ENCODE measurements at regions not wholly inside any gene's neighbourhood (a gene's known extent, or its start where the extent isn't known, plus 50 kb on each side); places are given as distances from the start of the nearest gene placed in this dataset.

- Histone ChIP-seq H3K9me3 (no peaks in the 10 kb centered on the region), H3K36me3 (no peaks in the 10 kb centered on the region), H3K4me1 (peaks cover 2% of the 10 kb centered on the region; the same call in 1 of the 2 replicates), H3K4me3 (ENCODE audit: low read depth, low read length) (no peak overlapping the region), H3K27me3 (no peaks in the 10 kb centered on the region)
- TF ChIP-seq CTCF (IDR thresholded peaks at IDR 0.05; ENCODE audit: low read depth, low read length): no peak
- DNase-seq: no peak
These were observed 108.9 kb upstream of the SLC5A12 start for GRCh38 chr11:26830757-26831156.

- H3K4me3 ChIP-seq (ENCODE audit: low read depth, low read length): no peak overlapping the region
- no peaks in the 10 kb centered on the region for H3K27me3 ChIP-seq
- DNase-seq: no peak
- no peaks in the 10 kb centered on the region for H3K36me3 ChIP-seq
- no peaks in the 10 kb centered on the region for H3K9me3 ChIP-seq
- TF ChIP-seq CTCF (IDR thresholded peaks at IDR 0.05; ENCODE audit: low read depth, low read length): no peak
- peaks cover 2% of the 10 kb centered on the region; the same call in 1 of the 2 replicates for H3K4me1 ChIP-seq
These were observed 112.7 kb upstream of the SLC5A12 start for GRCh38 chr11:26834601-26835000.

GRCh38 chr11:26835611-26836010 is 113.8 kb upstream of the SLC5A12 start:
- H3K4me1 ChIP-seq: peaks cover 2% of the 10 kb centered on the region; the same call in 1 of the 2 replicates
- no peaks in the 10 kb centered on the region for H3K9me3 ChIP-seq
- no peak for TF ChIP-seq CTCF (IDR thresholded peaks at IDR 0.05; ENCODE audit: low read depth, low read length)
- DNase-seq: no peak
- H3K36me3 ChIP-seq: no peaks in the 10 kb centered on the region
- H3K27me3 ChIP-seq: no peaks in the 10 kb centered on the region
- no peak overlapping the region for H3K4me3 ChIP-seq (ENCODE audit: low read depth, low read length)

GRCh38 chr11:26837154-26837553 is 115.3 kb upstream of the SLC5A12 start:
- no peak for TF ChIP-seq CTCF (IDR thresholded peaks at IDR 0.05; ENCODE audit: low read depth, low read length)
- no peak overlapping the region for H3K4me3 ChIP-seq (ENCODE audit: low read depth, low read length)
- H3K36me3 ChIP-seq: no peaks in the 10 kb centered on the region
- H3K4me1 ChIP-seq: peaks cover 2% of the 10 kb centered on the region; the same call in 1 of the 2 replicates
- H3K27me3 ChIP-seq: no peaks in the 10 kb centered on the region
- no peaks in the 10 kb centered on the region for H3K9me3 ChIP-seq
- DNase-seq: no peak

GRCh38 chr11:26839911-26840698 is 118.2 kb upstream of the SLC5A12 start:
- no peaks in the 10 kb centered on the region for H3K36me3 ChIP-seq
- no peaks in the 10 kb centered on the region for H3K27me3 ChIP-seq
- no peak for TF ChIP-seq CTCF (IDR thresholded peaks at IDR 0.05; ENCODE audit: low read depth, low read length)
- H3K9me3 ChIP-seq: no peaks in the 10 kb centered on the region
- H3K4me3 ChIP-seq (ENCODE audit: low read depth, low read length): no peak overlapping the region
- no peaks in the 10 kb centered on the region for H3K4me1 ChIP-seq
- no peak for DNase-seq

- no peaks in the 10 kb centered on the region for H3K36me3 ChIP-seq
- H3K9me3 ChIP-seq: no peaks in the 10 kb centered on the region
- H3K4me1 ChIP-seq: no peaks in the 10 kb centered on the region
- no peak overlapping the region for H3K4me3 ChIP-seq (ENCODE audit: low read depth, low read length)
- no peak for DNase-seq
- no peaks in the 10 kb centered on the region for H3K27me3 ChIP-seq
- TF ChIP-seq CTCF (IDR thresholded peaks at IDR 0.05; ENCODE audit: low read depth, low read length): no peak
These were observed 120.1 kb upstream of the SLC5A12 start for GRCh38 chr11:26841818-26842473.
